ENCODE measurements at regions not wholly inside any gene's neighbourhood (a gene's known extent, or its start where the extent isn't known, plus 50 kb on each side); places are given as distances from the start of the nearest gene placed in this dataset.

GRCh38 chr6:9594746-9595145 lies 820.1 kb downstream of the TFAP2A start:
- DNase-seq (ENCODE audit: low read depth) = no peak
- in situ Hi-C loops (cut with HindIII; ENCODE audit: low sequenced_read_pairs) = no loop called here
- TF ChIP-seq CTCF (IDR thresholded peaks at IDR 0.05; ENCODE audit: low read depth, low read length, missing control alignments) = no peak
- H3K4me3 ChIP-seq (ENCODE audit: low read depth, low read length) = no peak overlapping the region

- TF ChIP-seq CTCF (IDR thresholded peaks at IDR 0.05; ENCODE audit: low read depth, low read length, missing control alignments) = no peak
- no peak overlapping the region for H3K4me3 ChIP-seq (ENCODE audit: low read depth, low read length)
- in situ Hi-C loops (cut with HindIII; ENCODE audit: low sequenced_read_pairs) = no loop called here
- DNase-seq (ENCODE audit: low read depth) = no peak
These were observed 821.3 kb downstream of the TFAP2A start for GRCh38 chr6:9593554-9593953.

GRCh38 chr6:9583753-9584352 lies 831.0 kb downstream of the TFAP2A start:
- in situ Hi-C loops (cut with HindIII; ENCODE audit: low sequenced_read_pairs) = no loop called here
- TF ChIP-seq CTCF (IDR thresholded peaks at IDR 0.05; ENCODE audit: low read depth, low read length, missing control alignments) = no peak
- no peak for DNase-seq (ENCODE audit: low read depth)
- H3K4me3 ChIP-seq (ENCODE audit: low read depth, low read length) = no peak overlapping the region

- in situ Hi-C loops (cut with HindIII; ENCODE audit: low sequenced_read_pairs) = no loop called here
- H3K4me3 ChIP-seq (ENCODE audit: low read depth, low read length) = no peak overlapping the region
- no peak for DNase-seq (ENCODE audit: low read depth)
These were observed 833.7 kb downstream of the TFAP2A start for GRCh38 chr6:9581155-9581554.

GRCh38 chr6:9576521-9576920 lies 838.4 kb downstream of the TFAP2A start:
- in situ Hi-C loops (cut with HindIII; ENCODE audit: low sequenced_read_pairs) = no loop called here
- no peak for TF ChIP-seq CTCF (IDR thresholded peaks at IDR 0.05; ENCODE audit: low read depth, low read length, missing control alignments)
- H3K4me3 ChIP-seq (ENCODE audit: low read depth, low read length) = no peak overlapping the region
- no peak for DNase-seq (ENCODE audit: low read depth)

More at GRCh38 chr6:9581155-9581554, 833.7 kb downstream of the TFAP2A start:
- TF ChIP-seq CTCF (IDR thresholded peaks at IDR 0.05; ENCODE audit: low read depth, low read length, missing control alignments) = no peak

- in situ Hi-C loops (cut with HindIII; ENCODE audit: low sequenced_read_pairs) = no loop called here
These were observed 848.8 kb downstream of the TFAP2A start for GRCh38 chr6:9566096-9566495.

More at GRCh38 chr6:9566096-9566495, 848.8 kb downstream of the TFAP2A start:
- no peak for DNase-seq (ENCODE audit: low read depth)
- no peak for TF ChIP-seq CTCF (IDR thresholded peaks at IDR 0.05; ENCODE audit: low read depth, low read length, missing control alignments)
- H3K4me3 ChIP-seq (ENCODE audit: low read depth, low read length) = no peak overlapping the region
